A204.1 (cell line): ENCODE measurements at regions not wholly inside any gene's neighbourhood (a gene's known extent, or its start where the extent isn't known, plus 50 kb on each side); places are given as distances from the start of the nearest gene placed in this dataset.

Source experiments
- FAIRE-seq: peaks from 2 replicates; lab custom pipeline; 2012; peaks lifted over from hg19 to GRCh38; lab: Jason Lieb, UNC

DNA sequence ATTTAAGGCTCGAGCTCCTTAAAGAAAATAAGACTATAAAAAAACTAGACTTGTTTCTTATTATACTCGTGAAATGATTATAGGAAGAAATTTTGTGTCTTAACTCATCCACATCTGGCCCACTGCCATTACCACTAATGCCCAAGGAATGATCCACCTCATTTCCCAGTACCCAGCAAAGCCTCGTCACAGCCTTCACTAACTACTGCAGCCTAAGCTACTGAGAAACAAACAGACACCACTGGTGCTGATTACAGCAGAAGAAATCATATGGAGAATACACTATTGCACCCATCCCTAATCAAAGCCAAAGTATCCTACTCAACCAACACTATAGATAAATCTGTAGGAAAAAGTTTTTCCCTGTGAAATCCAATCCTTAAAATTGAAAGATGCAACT, 205.3 kb upstream of the NAV3 start:
- no peak for FAIRE-seq

DNA sequence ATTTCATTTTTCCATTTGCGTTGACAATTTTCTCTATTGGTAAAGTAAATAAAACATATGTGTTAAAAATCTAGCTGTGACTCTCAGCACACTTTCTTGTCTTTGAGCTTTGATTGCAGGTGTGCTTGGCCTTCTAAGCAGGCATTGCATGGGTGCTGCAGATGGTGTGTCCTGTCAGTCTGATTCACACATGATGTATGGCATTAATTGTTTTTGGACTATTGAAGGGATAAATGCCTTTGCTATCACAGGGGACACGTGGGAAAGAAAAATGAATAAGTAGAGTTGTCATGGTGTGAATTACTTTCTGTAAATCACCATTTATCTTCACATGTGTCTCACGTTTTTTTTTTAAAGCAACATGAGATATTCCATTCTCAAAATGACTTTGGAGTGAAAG, 211.3 kb upstream of the NAV3 start:
- FAIRE-seq, result no peak

- no peak for FAIRE-seq
Observed at GRCh38 chr12:77617818-77618217, 212.9 kb upstream of the NAV3 start.

DNA sequence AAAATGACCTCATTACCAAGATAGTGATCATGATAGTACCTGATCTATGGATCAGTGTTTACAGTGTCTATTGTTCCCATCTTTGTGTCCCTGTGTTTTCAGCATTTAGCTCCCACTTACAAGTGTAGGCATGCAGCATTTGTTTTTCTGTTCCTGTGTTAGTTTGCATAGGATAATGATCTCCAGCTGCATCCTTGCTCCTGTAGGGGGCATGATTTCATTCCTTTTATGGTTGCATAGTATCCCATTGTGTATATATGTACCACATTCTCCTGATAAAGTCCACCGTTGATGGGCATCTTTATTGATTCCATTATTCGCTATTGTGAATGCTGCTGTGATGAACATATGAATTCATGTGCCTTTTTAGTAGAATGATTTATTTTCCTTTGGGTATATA, 215.4 kb upstream of the NAV3 start:
- FAIRE-seq, result no peak

DNA sequence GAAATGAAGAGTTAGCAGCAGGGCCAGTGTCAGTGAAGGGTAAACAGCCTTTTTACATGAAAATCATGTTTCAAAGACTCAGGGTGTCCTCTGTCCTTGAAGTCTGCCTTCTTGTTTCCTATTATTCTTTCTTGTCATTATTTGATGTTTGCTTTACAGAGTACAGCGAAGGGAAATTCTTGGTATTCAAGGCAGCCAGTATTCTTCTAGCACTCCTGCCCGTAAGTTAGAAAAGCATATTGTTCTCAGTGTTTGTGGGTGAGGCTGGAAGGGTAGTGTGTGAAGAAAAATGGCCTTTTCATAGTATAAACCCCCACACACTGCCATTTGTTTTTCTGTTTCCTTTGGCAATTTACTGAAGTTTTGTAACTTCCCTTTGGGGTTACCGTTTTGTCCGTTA, 217.3 kb upstream of the NAV3 start:
- FAIRE-seq, result no peak

- no peak for FAIRE-seq
Observed at GRCh38 chr12:77610446-77610845, 220.2 kb upstream of the NAV3 start.

DNA sequence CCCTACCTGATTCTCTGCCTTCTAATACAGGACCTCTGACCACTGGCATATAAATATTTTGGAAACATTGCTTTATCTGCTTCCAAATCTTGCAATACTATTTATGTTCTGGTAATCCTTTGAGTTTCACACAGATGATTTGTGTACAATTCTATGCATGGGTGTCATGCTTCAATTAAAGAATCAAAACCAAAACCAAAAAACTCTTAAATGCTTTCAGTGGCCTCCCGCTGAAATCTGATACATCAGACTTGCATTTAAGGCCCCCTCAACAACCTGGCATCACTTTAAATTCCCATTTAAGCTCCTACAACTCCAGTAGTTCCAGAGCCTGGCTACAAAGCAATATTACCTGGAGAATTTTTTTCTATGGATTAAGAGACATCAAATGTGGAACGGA, 221.7 kb upstream of the NAV3 start:
- FAIRE-seq, result no peak

GRCh38 chr12:77608271-77608824, 222.3 kb upstream of the NAV3 start:
- FAIRE-seq, result no peak

GRCh38 chr12:77606348-77606747, 224.3 kb upstream of the NAV3 start:
- FAIRE-seq, result no peak

GRCh38 chr12:77603946-77604345, 226.7 kb upstream of the NAV3 start:
- no peak for FAIRE-seq

GRCh38 chr12:77601069-77601468, 229.6 kb upstream of the NAV3 start:
- FAIRE-seq, result no peak

DNA sequence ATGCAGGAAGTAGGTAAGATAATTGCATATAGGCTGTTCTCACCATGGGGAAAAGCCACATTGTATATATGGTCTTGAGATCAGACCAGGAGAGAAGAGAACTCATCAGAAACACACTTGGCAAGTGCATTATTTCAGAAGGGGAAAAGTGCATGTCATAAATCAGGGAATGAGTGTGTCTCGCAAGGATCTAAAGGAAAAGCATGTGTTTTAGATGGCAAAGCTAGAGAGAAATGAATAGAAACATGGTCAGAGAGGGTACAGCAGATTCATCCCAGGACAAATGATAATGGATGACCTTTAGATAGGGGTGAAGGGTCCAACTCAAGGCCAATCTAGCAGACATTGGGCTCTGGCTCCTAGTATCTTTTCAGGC, 230.2 kb upstream of the NAV3 start:
- FAIRE-seq, result no peak

DNA sequence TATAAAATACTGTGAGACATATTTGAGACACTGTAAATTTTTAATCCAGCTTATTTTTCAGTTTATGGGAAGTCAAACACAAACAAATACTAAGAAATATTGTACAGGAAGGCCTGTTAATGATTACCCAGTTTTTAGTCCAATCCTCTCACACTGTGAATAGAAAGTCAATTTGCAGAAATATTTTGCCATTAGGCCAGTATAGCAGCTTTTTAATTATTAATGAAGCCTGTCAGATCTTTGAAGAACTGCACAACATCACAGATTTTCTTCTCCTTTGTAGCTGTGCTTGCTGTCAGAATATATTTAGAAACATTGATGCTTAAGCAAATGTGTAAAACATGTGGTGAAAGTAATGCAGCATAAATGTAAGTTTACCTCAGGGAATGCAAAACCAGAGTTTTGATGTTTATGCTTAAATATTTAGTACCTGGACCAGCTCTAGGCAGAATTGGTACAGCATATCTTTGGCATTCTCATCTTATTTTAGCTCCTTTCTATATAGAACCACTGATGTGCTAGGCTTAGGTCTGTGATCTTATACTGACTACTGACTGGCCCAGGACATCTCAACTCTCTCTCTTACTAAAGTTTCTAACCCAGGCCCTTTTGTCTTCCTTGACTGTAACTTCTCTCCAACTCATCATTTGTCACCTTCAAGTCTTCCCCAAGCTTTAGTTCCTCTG, 230.8 kb upstream of the NAV3 start:
- no peak for FAIRE-seq

- FAIRE-seq, result no peak
Observed at GRCh38 chr12:77594366-77594765, 236.3 kb upstream of the NAV3 start.

- FAIRE-seq, result no peak
Observed at GRCh38 chr12:77592836-77593235, 237.9 kb upstream of the NAV3 start.

DNA sequence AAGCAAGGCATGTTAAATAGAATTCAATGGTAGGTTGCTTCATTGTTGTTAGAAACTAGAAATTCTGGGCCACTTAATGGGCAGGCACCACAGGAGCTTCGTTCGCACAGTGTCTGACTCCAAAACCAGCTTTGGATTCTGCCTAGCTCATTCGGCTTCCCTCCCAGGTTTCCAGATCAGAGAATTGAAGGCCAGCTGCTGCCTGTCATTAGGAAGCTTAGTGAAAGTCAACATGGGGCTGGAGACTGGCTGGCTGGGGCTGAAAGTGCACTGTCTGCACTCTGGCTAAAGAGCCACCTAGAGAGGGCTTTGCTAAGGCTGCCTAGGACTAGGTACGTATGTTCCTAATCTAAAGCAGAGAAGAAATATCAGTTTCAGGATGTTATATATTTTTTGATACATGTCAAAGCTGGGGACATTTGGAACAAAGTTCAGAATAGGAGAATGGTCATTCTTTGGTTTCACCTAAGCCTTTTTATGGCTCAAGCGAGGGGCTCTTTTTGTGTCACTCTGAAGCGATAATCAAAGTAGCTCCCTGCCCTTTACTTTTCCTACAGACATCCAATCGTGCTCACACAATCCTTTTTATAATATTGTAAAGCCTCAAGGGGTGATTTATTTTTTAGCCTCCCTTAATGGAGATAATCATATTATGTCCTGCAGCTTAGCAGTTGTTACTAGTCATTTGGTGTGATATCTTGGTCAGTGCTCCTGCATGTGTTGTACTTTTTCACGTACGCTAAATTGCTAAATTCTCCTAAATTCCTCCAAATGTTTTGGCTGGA, 238.5 kb upstream of the NAV3 start:
- FAIRE-seq, result no peak

DNA sequence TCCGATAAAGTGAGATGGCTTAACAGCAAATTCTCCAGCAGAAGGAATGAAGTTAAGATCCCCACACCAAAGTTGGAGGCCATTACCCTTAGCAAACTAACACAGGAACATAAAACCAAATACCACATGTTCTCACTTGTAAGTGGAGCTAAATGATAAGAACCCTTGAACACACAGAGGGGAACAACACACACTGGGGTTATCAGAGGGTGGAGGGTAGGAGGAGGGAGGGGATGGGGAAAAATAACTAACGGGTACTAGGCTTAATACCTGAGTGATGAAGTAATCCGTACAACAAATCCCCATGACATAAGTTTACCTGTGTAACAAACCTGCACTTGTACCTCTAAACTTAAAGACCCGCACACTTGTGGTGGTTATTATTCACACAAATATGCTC, 240.4 kb upstream of the NAV3 start:
- FAIRE-seq, result no peak

DNA sequence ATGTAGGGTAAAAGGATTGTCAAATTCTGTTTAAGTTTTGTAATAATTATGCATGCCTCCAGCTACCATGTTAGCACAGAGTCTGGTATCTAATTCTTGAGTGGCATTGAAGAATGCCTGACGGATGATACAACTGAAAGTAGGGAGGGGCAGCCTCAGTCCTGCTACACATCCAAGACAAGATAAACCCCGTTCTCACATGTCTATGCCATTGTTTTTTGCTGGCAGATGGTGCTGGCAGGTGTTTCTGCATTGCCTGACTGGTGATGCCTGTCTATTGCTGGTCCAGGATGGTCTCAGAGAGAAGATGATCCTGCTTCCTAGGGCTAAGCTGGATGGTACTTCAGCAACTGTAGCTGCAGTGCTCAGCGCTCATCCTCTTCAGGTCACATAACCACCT, 245.8 kb upstream of the NAV3 start:
- FAIRE-seq, result no peak

DNA sequence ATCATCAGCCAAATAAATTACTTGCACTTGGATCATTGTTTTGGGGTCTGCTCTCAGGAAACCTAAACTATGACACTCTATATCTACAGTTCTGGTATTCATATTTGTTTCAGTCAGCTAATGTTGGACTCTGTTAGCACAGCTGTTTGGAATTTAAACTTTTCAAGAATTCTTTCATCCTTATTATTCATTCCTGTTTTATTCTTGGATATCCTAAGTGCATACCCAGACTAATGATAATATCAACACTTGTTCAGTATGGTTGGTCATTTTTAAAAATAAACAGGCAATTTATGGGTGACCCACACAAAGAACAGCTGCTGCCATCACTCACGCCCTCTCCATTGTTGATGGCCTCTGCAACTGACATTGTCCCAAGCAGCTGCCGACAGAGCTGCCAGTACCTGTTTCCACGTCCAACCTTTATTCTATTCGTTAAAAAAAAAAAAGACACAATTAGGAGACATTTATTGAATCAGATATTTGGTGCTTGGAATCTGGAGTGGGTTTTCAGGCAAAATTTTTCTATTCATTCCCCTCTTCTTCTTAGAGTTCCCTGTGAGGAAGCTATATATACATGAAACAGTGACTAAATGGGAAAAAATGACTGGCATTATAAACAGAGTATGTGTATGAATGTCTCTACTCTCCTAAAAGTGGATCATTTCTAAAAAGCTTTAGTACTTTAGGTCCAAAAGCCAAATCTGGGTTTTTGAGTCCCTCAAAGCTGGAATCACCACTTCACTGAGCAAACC, 252.1 kb upstream of the NAV3 start:
- FAIRE-seq, result no peak

- FAIRE-seq, result no peak
Observed at GRCh38 chr12:77577791-77578190, 252.9 kb upstream of the NAV3 start.

- FAIRE-seq, result no peak
Observed at GRCh38 chr12:77575376-77575919, 255.2 kb upstream of the NAV3 start.

DNA sequence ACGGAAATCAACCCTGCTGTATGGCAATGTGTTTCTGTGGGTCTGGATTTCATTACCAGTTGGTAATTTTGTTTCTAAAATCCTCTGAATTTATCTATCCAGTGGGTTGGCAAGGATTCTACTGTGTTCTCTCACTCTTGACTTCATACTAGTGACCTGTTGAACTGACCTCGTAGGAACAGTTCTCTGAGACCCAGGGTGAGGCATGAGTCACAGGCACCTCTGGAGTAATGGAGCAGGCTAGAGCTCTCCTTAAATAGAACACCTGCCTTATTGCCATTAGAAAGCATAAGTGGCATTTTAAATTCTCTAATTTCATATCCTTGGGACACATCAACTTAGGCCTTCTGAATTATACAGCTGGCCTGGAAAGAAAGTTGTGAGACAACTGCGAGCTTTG, 258.3 kb upstream of the NAV3 start:
- no peak for FAIRE-seq

GRCh38 chr12:77571768-77572167, 258.9 kb upstream of the NAV3 start:
- FAIRE-seq, result no peak
